ENCODE measurements at regions not wholly inside any gene's neighbourhood (a gene's known extent, or its start where the extent isn't known, plus 50 kb on each side); places are given as distances from the start of the nearest gene placed in this dataset.
A peak's percentile ranks its signal among the peaks of the same experiment; 100 is the strongest.

- no peak for TF ChIP-seq CTCF (IDR thresholded peaks at IDR 0.05)
- no peak for ATAC-seq (ENCODE audit: low FRiP score)
- DNase-seq (ENCODE audit: low spot score), result no peak
These were observed 52.9 kb upstream of the SLC28A3 start for GRCh38 chr9:84393266-84393950.

- DNase-seq (ENCODE audit: low spot score) (no peak), ATAC-seq (ENCODE audit: low FRiP score) (no peak)
- TF ChIP-seq CTCF (IDR thresholded peaks at IDR 0.05), result no peak
These were observed 53.5 kb upstream of the SLC28A3 start for GRCh38 chr9:84394036-84394435.

GRCh38 chr9:84397151-84397728 lies 56.7 kb upstream of the SLC28A3 start:
- ATAC-seq (ENCODE audit: low FRiP score), result peak; percentile 75
- TF ChIP-seq CTCF (IDR thresholded peaks at IDR 0.05), result peak in 1 of 3 donors; percentile 44
- no peak for DNase-seq (ENCODE audit: low spot score)

- TF ChIP-seq CTCF (IDR thresholded peaks at IDR 0.05), result no peak
- no peak for DNase-seq (ENCODE audit: low spot score)
- no peak for ATAC-seq (ENCODE audit: low FRiP score)
These were observed 57.3 kb upstream of the SLC28A3 start for GRCh38 chr9:84397822-84398221.

- TF ChIP-seq CTCF (IDR thresholded peaks at IDR 0.05), result no peak
- no peak for DNase-seq (ENCODE audit: low spot score)
- ATAC-seq (ENCODE audit: low FRiP score), result no peak
These were observed 62.0 kb upstream of the SLC28A3 start for GRCh38 chr9:84402517-84402916.

GRCh38 chr9:84403288-84403687 lies 62.7 kb upstream of the SLC28A3 start:
- TF ChIP-seq CTCF (IDR thresholded peaks at IDR 0.05), result no peak
- ATAC-seq (ENCODE audit: low FRiP score) (no peak), DNase-seq (ENCODE audit: low spot score) (no peak)

- peak in 1 of 3 donors; percentile 14 for TF ChIP-seq CTCF (IDR thresholded peaks at IDR 0.05)
- DNase-seq (ENCODE audit: low spot score) (no peak), ATAC-seq (ENCODE audit: low FRiP score) (no peak)
These were observed 63.6 kb upstream of the SLC28A3 start for GRCh38 chr9:84404095-84404686.
